NOMO-1 (cell line): ENCODE measurements at regions not wholly inside any gene's neighbourhood (a gene's known extent, or its start where the extent isn't known, plus 50 kb on each side); places are given as distances from the start of the nearest gene placed in this dataset.

Experiments
- DNase-seq, 2 experiments: peaks; one replicate each; lab custom pipeline; 2025; ENCODE audit not compliant: unreplicated experiment in 2 of 2; lab: John Stamatoyannopoulos, UW

GRCh38 chr14:81829447-81829846 lies 295.8 kb upstream of the SEL1L start:
- no peak for DNase-seq

GRCh38 chr14:81831128-81831820 lies 297.6 kb upstream of the SEL1L start:
- DNase-seq: no peak

GRCh38 chr14:81834308-81834707 lies 300.7 kb upstream of the SEL1L start:
- no peak for DNase-seq

- DNase-seq: peak; percentile 14 to 44
Measured at GRCh38 chr14:81837304-81837703, 303.7 kb upstream of the SEL1L start.

- no peak for DNase-seq
Measured at GRCh38 chr14:81839056-81839455, 305.4 kb upstream of the SEL1L start.

- no peak for DNase-seq
Measured at GRCh38 chr14:81841346-81841745, 307.7 kb upstream of the SEL1L start.

GRCh38 chr14:81849714-81850113 lies 316.1 kb upstream of the SEL1L start:
- DNase-seq: peak; percentile 74 to 78

- peak in 1 of 2 experiments; percentile 34 for DNase-seq
Measured at GRCh38 chr14:81855007-81855406, 321.4 kb upstream of the SEL1L start.

GRCh38 chr14:81859046-81859445 lies 325.4 kb upstream of the SEL1L start:
- no peak for DNase-seq

- DNase-seq: no peak
Measured at GRCh38 chr14:81868172-81868571, 334.5 kb upstream of the SEL1L start.

GRCh38 chr14:81871706-81872105 lies 338.1 kb upstream of the SEL1L start:
- DNase-seq: no peak

- no peak for DNase-seq
Measured at GRCh38 chr14:81884382-81884781, 350.7 kb upstream of the SEL1L start.

- no peak for DNase-seq
Measured at GRCh38 chr14:81886588-81886987, 352.9 kb upstream of the SEL1L start.

- peak; percentile 3 to 4 for DNase-seq
Measured at GRCh38 chr14:81889529-81889928, 355.9 kb upstream of the SEL1L start.

GRCh38 chr14:81890020-81890419 lies 356.4 kb upstream of the SEL1L start:
- no peak for DNase-seq

GRCh38 chr14:81903477-81903876 lies 369.8 kb upstream of the SEL1L start:
- DNase-seq: no peak

- peak in 1 of 2 experiments; percentile 47 for DNase-seq
Measured at GRCh38 chr14:81927070-81927469, 393.4 kb upstream of the SEL1L start.

GRCh38 chr14:81931828-81932227 lies 398.2 kb upstream of the SEL1L start:
- no peak for DNase-seq

GRCh38 chr14:81936348-81936747 lies 402.7 kb upstream of the SEL1L start:
- no peak for DNase-seq

GRCh38 chr14:81936902-81937301 lies 403.2 kb upstream of the SEL1L start:
- no peak for DNase-seq

GRCh38 chr14:81938341-81938740 lies 404.7 kb upstream of the SEL1L start:
- DNase-seq: no peak

GRCh38 chr14:81940651-81941050 lies 407.0 kb upstream of the SEL1L start:
- DNase-seq: no peak

GRCh38 chr14:81942071-81942470 lies 408.4 kb upstream of the SEL1L start:
- no peak for DNase-seq
